HS-27A (cell line): ENCODE measurements at regions not wholly inside any gene's neighbourhood (a gene's known extent, or its start where the extent isn't known, plus 50 kb on each side); places are given as distances from the start of the nearest gene placed in this dataset.
"Not testable (repeated sequence)": the region's sequence is repeated elsewhere in the genome, so short reads cannot be mapped to it uniquely, and the experiment has no call there.

Experiments used
- DNase-seq: peaks from one replicate; pipeline ENCODE4 v3.0.0-alpha.2; 2012; ENCODE audit warnings: low read depth, missing footprints

- DNase-seq: no peak
These were observed 57.4 kb upstream of the PRSS16 start for GRCh38 chr6:27190126-27190525.

- not testable (repeated sequence) for DNase-seq
These were observed 53.0 kb upstream of the PRSS16 start for GRCh38 chr6:27194453-27194852.

GRCh38 chr6:27195547-27195946 lies 52.0 kb upstream of the PRSS16 start:
- DNase-seq: not testable (repeated sequence)
